Caco-2 (cell line): ENCODE measurements at regions not wholly inside any gene's neighbourhood (a gene's known extent, or its start where the extent isn't known, plus 50 kb on each side); places are given as distances from the start of the nearest gene placed in this dataset.
A peak's percentile ranks its signal among the peaks of the same experiment; 100 is the strongest.

ENCODE experiments used
- BruUV-seq: library from RNA; stranded (reverse); fragments of 400-500 nt; replicated peaks from 2 replicates; lab custom pipeline; 2021; lab: Mats Ljungman, UMichigan
- CTCF ChIA-PET: fragments of 300-600 bp; sonication (Branson Sonifier 250); formaldehyde crosslinking; loops from one replicate; lab custom pipeline; 2022; ENCODE audit warnings: antibody characterized with exemption; lab: Charles Lee
- POLR2A ChIA-PET: fragments of 300-600 bp; sonication (Branson Sonifier 250); formaldehyde crosslinking; loops from one replicate; lab custom pipeline; 2022; ENCODE audit warnings: antibody characterized with exemption; lab: Charles Lee
- DNase-seq, 2 experiments: peaks; one replicate each; pipeline versions ENCODE4 v3.0.0 to v3.0.0-alpha.2; 2020 to 2022
- H3K27me3 ChIP-seq: replicated peaks from 2 replicates; pipeline ENCODE4 v1.6.0; 2011; ENCODE audit warnings: low read length; ENCODE audit not compliant: control insufficient read depth, insufficient read depth
- H3K36me3 ChIP-seq: 2 replicates; pipeline ENCODE4 v1.5.1; 2011; ENCODE audit warnings: low read length; ENCODE audit not compliant: control insufficient read depth, insufficient read depth
- H3K4me1 ChIP-seq: fragments of 250-450 bp; sonication (Bioruptor Pico); 2 replicates; pipeline ENCODE4 v1.5.1; 2020; ENCODE audit warnings: mild to moderate bottlenecking
- H3K4me3 ChIP-seq: 2 replicates; pipeline ENCODE4 v1.5.1; 2011; ENCODE audit warnings: low read depth, mild to moderate bottlenecking, control low read depth, low read length
- H3K9me3 ChIP-seq: fragments of 250-450 bp; sonication (Bioruptor Pico); 2 replicates; pipeline ENCODE4 v1.5.1; 2020; ENCODE audit warnings: mild to moderate bottlenecking, moderate library complexity
- H3K27ac Mint-ChIP-seq: one replicate; pipeline ENCODE4 v1.8.0; 2022; ENCODE audit warnings: mixed read lengths; ENCODE audit not compliant: unreplicated experiment
- H3K27me3 Mint-ChIP-seq: one replicate; pipeline ENCODE4 v1.8.0; 2022; ENCODE audit warnings: mixed read lengths; ENCODE audit not compliant: insufficient read depth, unreplicated experiment
- H3K36me3 Mint-ChIP-seq: one replicate; pipeline ENCODE4 v1.8.0; 2022; ENCODE audit warnings: mild to moderate bottlenecking, mixed read lengths; ENCODE audit not compliant: insufficient read depth, unreplicated experiment
- H3K4me1 Mint-ChIP-seq: one replicate; pipeline ENCODE4 v1.8.0; 2022; ENCODE audit warnings: low read depth, mixed read lengths; ENCODE audit not compliant: unreplicated experiment
- H3K4me3 Mint-ChIP-seq: one replicate; pipeline ENCODE4 v1.8.0; 2022; ENCODE audit warnings: mild to moderate bottlenecking, moderate library complexity, mixed read lengths; ENCODE audit not compliant: unreplicated experiment
- H3K9me3 Mint-ChIP-seq: one replicate; pipeline ENCODE4 v1.8.0; 2022; ENCODE audit warnings: mixed read lengths; ENCODE audit not compliant: unreplicated experiment
- CTCF ChIP-seq, 2 experiments: fragments of 200-600 bp in 1 of 2; IDR thresholded peaks; 1 replicate in 1 of 2; 2 replicates in 1 of 2; pipeline versions ENCODE4 v1.5.1 to v1.8.0; 2011 to 2022; ENCODE audit warnings: antibody characterized with exemption in 1 of 2, control low read depth in 1 of 2, inconsistent platforms in 1 of 2, low read depth in 1 of 2, low read length in 1 of 2, mild to moderate bottlenecking in 1 of 2, moderate library complexity in 1 of 2; ENCODE audit not compliant: insufficient read depth in 1 of 2, severe bottlenecking in 1 of 2, unreplicated experiment in 1 of 2
- intact Hi-C: fragments of 100-400 bp; cut with micrococcal nuclease; formaldehyde crosslinking; loops from one replicate; pipeline ENCODE4 v1.10.0; 2022; ENCODE audit not compliant: unreplicated experiment

- Histone ChIP-seq H3K9me3 (no peaks in the 10 kb centered on the region), H3K4me3 (no peak overlapping the region), H3K4me1 (peaks cover 12% of the 10 kb centered on the region), H3K36me3 (no peaks in the 10 kb centered on the region), H3K27me3 (no peaks in the 10 kb centered on the region)
- no peaks in the 10 kb centered on the region for H3K36me3 Mint-ChIP-seq
- no peak overlapping the region for H3K4me3 Mint-ChIP-seq
- intact Hi-C loops = no loop called here
- H3K9me3 Mint-ChIP-seq = peaks cover 32% of the 10 kb centered on the region
- peaks cover 20% of the 10 kb centered on the region for H3K4me1 Mint-ChIP-seq
- no peaks in the 10 kb centered on the region for H3K27me3 Mint-ChIP-seq
- DNase-seq = no peak
- ChIA-PET POLR2A (no interaction called here), CTCF (no interaction called here)
- no peak for TF ChIP-seq CTCF (IDR thresholded peaks at IDR 0.05; ENCODE audit: insufficient read depth in 1 of 2, low read depth in 1 of 2, low read length in 1 of 2, severe bottlenecking in 1 of 2, unreplicated experiment in 1 of 2)
- no TSS peak for BruUV-seq
- H3K27ac Mint-ChIP-seq = peak overlapping the region; percentile 64
Measured at GRCh38 chr10:29160150-29160617, 128.7 kb upstream of the LYZL1 start.

DNA sequence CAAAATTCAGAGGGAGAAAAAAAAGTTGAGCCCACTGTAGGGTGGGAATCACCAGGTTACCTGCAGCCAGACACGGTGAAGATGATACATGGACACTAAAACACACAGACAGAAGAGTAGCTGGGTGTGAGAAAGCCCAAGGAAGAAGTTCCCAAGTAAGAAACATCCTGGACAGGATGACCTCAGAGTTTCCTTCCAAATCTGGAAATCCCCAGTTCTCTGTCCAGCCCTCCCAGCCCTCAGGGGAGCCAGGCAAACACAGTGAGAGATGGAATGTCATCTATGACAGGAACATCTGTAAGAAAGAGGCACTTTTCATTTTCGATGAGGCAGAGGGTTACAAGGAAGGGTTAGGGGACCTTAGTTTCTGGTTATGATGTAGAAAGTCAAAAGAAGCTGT lies 125.1 kb upstream of the LYZL1 start:
- Histone ChIP-seq H3K27me3 (no peaks in the 10 kb centered on the region), H3K36me3 (no peaks in the 10 kb centered on the region), H3K9me3 (peaks cover 21% of the 10 kb centered on the region), H3K4me1 (peaks cover 12% of the 10 kb centered on the region), H3K4me3 (no peak overlapping the region)
- TF ChIP-seq CTCF (IDR thresholded peaks at IDR 0.05; ENCODE audit: insufficient read depth in 1 of 2, low read depth in 1 of 2, low read length in 1 of 2, severe bottlenecking in 1 of 2, unreplicated experiment in 1 of 2) = no peak
- Mint-ChIP-seq H3K9me3 (peaks cover 58% of the 10 kb centered on the region), H3K4me1 (peaks cover 20% of the 10 kb centered on the region), H3K27me3 (no peaks in the 10 kb centered on the region), H3K4me3 (no peak overlapping the region), H3K27ac (peak overlapping the region; percentile 16), H3K36me3 (no peaks in the 10 kb centered on the region)
- POLR2A ChIA-PET = no interaction called here
- CTCF ChIA-PET = no interaction called here
- intact Hi-C loops = no loop called here
- no TSS peak for BruUV-seq
- DNase-seq = peak in 1 of 2 experiments; percentile 31

- no TSS peak for BruUV-seq
- no peak for DNase-seq
- intact Hi-C loops = no loop called here
Measured at GRCh38 chr10:29166713-29167112, 122.2 kb upstream of the LYZL1 start.

More at GRCh38 chr10:29166713-29167112, 122.2 kb upstream of the LYZL1 start:
- Histone ChIP-seq H3K36me3 (no peaks in the 10 kb centered on the region), H3K4me1 (no peaks in the 10 kb centered on the region), H3K27me3 (no peaks in the 10 kb centered on the region), H3K9me3 (peaks cover 28% of the 10 kb centered on the region), H3K4me3 (no peak overlapping the region)
- H3K27ac Mint-ChIP-seq = no peak overlapping the region
- ChIA-PET CTCF (no interaction called here), POLR2A (no interaction called here)
- no peaks in the 10 kb centered on the region for H3K36me3 Mint-ChIP-seq
- TF ChIP-seq CTCF (IDR thresholded peaks at IDR 0.05; ENCODE audit: insufficient read depth in 1 of 2, low read depth in 1 of 2, low read length in 1 of 2, severe bottlenecking in 1 of 2, unreplicated experiment in 1 of 2) = no peak
- no peaks in the 10 kb centered on the region for H3K27me3 Mint-ChIP-seq
- H3K4me1 Mint-ChIP-seq = peaks cover 9% of the 10 kb centered on the region
- peaks cover 75% of the 10 kb centered on the region for H3K9me3 Mint-ChIP-seq
- no peak overlapping the region for H3K4me3 Mint-ChIP-seq
